ENCODE measurements at regions not wholly inside any gene's neighbourhood (a gene's known extent, or its start where the extent isn't known, plus 50 kb on each side); places are given as distances from the start of the nearest gene placed in this dataset.

DNA sequence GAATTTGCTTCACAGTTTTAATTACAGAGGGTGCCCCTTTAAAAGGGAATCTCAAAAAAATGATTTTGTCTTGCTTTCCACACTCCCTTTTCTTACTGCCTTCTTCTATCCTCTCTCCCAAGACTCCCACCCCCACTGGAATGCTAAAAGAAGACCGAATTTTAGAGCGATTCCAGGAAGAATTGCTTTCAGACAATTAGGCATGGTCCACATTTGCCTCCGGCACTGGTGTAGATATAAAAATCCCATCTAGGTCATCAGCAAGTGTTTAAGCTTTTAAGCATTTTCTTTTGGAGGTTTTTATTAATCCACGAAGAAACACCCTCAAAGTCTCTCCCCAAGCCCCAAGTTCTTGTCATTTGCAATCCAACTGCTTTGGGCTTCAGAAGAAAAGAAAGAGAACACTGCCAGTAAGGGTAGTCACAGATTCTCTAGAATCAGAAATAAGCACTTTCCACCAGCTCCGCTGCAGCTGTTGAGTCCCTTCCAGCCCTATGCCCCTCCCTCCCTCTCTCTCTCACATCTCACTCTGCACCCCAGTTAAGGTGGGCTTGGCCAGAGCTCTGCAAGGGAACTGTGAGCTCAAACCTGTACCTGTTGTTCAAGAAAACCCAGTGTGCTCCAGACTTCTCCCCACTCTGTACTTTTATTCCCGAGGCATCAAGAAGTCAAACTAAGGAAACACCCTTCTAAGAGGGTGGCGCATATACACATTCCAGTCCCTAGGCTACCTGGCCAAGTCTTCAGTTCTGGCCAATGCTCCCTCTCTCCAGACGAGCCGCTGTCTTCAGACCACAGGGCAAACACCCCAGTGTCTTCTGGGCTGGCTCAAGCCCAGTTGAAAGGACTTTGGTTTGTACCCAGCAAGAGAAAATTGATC lies 170.2 kb downstream of the RGS9 start:
- Histone ChIP-seq H3K27ac (ENCODE audit: extremely low read depth, low read depth, low read length) (no peak overlapping the region), H3K79me2 (ENCODE audit: control insufficient read depth, insufficient read depth, low read length) (no peaks in the 10 kb centered on the region), H3K4me3 (no peak overlapping the region), H3K9me1 (ENCODE audit: control insufficient read depth, insufficient read depth, low read length) (no peaks in the 10 kb centered on the region), H3K4me2 (ENCODE audit: insufficient read depth, low read length) (no peak overlapping the region), H3K36me3 (ENCODE audit: control insufficient read depth, insufficient read depth, low read length) (no peaks in the 10 kb centered on the region), H3K4me1 (replicated peaks in 1 of 2; ENCODE audit: control insufficient read depth in 2 of 2, insufficient read depth in 2 of 2, low read length in 2 of 2) (no peaks in the 10 kb centered on the region), H3K9ac (ENCODE audit: insufficient read depth in 1 of 2, low read depth in 2 of 2, low read length in 2 of 2) (no peak overlapping the region), H3K9me3 (replicated peaks; ENCODE audit: control insufficient read depth, insufficient read depth, low read depth, low read length) (no peaks in the 10 kb centered on the region), H2AFZ (ENCODE audit: low read depth, low read length) (no peak overlapping the region), H3K27me3 (ENCODE audit: control insufficient read depth in 2 of 2, insufficient read depth in 2 of 2, low read length in 2 of 2) (peaks cover 6 to 21% of the 10 kb centered on the region in 2 experiments; a peak in 4 of 5 replicates), H4K20me1 (replicated peaks; ENCODE audit: control insufficient read depth, insufficient read depth, low read length) (no peaks in the 10 kb centered on the region)
- ChIA-PET POLR2A (no interaction called here), CTCF (ENCODE audit: low intra/inter-chr PET ratio) (no interaction called here)
- no peak for DNase-seq (ENCODE audit: extremely low read depth in 1 of 4, low spot score in 3 of 4)
- no TSS peak for BruUV-seq (replicated peaks)
- ATAC-seq = no peak
- 2% methylated on average over 9 of the region's 9 CpGs for WGBS (ENCODE audit: insufficient coverage, low coverage, missing lambda C conversion rate)
- no peak for TF ChIP-seq LEF1 (IDR thresholded peaks at IDR 0.05)
- TF ChIP-seq NFYB (IDR thresholded peaks at IDR 0.05; ENCODE audit: extremely low read depth, insufficient read length) = no peak
- TF ChIP-seq, protein P1, sequence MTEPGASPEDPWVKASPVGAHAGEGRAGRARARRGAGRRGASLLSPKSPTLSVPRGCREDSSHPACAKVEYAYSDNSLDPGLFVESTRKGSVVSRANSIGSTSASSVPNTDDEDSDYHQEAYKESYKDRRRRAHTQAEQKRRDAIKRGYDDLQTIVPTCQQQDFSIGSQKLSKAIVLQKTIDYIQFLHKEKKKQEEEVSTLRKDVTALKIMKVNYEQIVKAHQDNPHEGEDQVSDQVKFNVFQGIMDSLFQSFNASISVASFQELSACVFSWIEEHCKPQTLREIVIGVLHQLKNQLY (CRISPR knock-in tag; conservative IDR thresholded peaks at IDR 0.05) = no peak
- TF ChIP-seq ZNF274 (IDR thresholded peaks at IDR 0.05; ENCODE audit: borderline replicate concordance, low read depth, low read length) = no peak
- no peak for TF ChIP-seq FOS (IDR thresholded peaks at IDR 0.05; ENCODE audit: extremely low read depth, insufficient read length)
- TF ChIP-seq SOX6 (IDR thresholded peaks at IDR 0.05) = no peak
- TF ChIP-seq ZNF324 (CRISPR knock-in tag; IDR thresholded peaks at IDR 0.05) = no peak
- TF ChIP-seq, protein P2, sequence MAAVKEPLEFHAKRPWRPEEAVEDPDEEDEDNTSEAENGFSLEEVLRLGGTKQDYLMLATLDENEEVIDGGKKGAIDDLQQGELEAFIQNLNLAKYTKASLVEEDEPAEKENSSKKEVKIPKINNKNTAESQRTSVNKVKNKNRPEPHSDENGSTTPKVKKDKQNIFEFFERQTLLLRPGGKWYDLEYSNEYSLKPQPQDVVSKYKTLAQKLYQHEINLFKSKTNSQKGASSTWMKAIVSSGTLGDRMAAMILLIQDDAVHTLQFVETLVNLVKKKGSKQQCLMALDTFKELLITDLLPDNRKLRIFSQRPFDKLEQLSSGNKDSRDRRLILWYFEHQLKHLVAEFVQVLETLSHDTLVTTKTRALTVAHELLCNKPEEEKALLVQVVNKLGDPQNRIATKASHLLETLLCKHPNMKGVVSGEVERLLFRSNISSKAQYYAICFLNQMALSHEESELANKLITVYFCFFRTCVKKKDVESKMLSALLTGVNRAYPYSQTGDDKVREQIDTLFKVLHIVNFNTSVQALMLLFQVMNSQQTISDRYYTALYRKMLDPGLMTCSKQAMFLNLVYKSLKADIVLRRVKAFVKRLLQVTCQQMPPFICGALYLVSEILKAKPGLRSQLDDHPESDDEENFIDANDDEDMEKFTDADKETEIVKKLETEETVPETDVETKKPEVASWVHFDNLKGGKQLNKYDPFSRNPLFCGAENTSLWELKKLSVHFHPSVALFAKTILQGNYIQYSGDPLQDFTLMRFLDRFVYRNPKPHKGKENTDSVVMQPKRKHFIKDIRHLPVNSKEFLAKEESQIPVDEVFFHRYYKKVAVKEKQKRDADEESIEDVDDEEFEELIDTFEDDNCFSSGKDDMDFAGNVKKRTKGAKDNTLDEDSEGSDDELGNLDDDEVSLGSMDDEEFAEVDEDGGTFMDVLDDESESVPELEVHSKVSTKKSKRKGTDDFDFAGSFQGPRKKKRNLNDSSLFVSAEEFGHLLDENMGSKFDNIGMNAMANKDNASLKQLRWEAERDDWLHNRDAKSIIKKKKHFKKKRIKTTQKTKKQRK (IDR thresholded peaks at IDR 0.05; ENCODE audit: borderline replicate concordance, low read depth, low read length) = no peak
- TF ChIP-seq, protein P3, sequence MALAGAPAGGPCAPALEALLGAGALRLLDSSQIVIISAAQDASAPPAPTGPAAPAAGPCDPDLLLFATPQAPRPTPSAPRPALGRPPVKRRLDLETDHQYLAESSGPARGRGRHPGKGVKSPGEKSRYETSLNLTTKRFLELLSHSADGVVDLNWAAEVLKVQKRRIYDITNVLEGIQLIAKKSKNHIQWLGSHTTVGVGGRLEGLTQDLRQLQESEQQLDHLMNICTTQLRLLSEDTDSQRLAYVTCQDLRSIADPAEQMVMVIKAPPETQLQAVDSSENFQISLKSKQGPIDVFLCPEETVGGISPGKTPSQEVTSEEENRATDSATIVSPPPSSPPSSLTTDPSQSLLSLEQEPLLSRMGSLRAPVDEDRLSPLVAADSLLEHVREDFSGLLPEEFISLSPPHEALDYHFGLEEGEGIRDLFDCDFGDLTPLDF (CRISPR knock-in tag; IDR thresholded peaks at IDR 0.05) = no peak
- no peak for TF ChIP-seq SIN3A (IDR thresholded peaks at IDR 0.05; ENCODE audit: borderline replicate concordance in 2 of 2, control insufficient read depth in 1 of 2, low read depth in 2 of 2, low read length in 2 of 2)
- TF ChIP-seq, protein P4, sequence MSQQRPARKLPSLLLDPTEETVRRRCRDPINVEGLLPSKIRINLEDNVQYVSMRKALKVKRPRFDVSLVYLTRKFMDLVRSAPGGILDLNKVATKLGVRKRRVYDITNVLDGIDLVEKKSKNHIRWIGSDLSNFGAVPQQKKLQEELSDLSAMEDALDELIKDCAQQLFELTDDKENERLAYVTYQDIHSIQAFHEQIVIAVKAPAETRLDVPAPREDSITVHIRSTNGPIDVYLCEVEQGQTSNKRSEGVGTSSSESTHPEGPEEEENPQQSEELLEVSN (IDR thresholded peaks at IDR 0.05; ENCODE audit: borderline replicate concordance in 1 of 2, extremely low read depth in 1 of 2, insufficient read depth in 1 of 2, insufficient read length in 1 of 2, low read depth in 1 of 2, low read length in 1 of 2, poor library complexity in 1 of 2, severe bottlenecking in 1 of 2) = no peak
- TF ChIP-seq TCFL5 (CRISPR knock-in tag; conservative IDR thresholded peaks at IDR 0.05) = no peak
- no peak for FAIRE-seq
- in situ Hi-C loops (cut with MboI) = no loop called here
- intact Hi-C loops (cut with micrococcal nuclease) = no loop called here
